ENCODE measurements at regions not wholly inside any gene's neighbourhood (a gene's known extent, or its start where the extent isn't known, plus 50 kb on each side); places are given as distances from the start of the nearest gene placed in this dataset.
"Not testable (repeated sequence)": the region's sequence is repeated elsewhere in the genome, so short reads cannot be mapped to it uniquely, and the experiment has no call there.

- DNase-seq (ENCODE audit: low spot score) = peak; percentile 20
These were observed 54.4 kb upstream of the JAK1 start for GRCh38 chr1:65020774-65021173.

GRCh38 chr1:65021795-65022194 lies 55.4 kb upstream of the JAK1 start:
- no peak for DNase-seq (ENCODE audit: low spot score)

GRCh38 chr1:65022216-65022615 lies 55.9 kb upstream of the JAK1 start:
- DNase-seq (ENCODE audit: low spot score) = no peak

GRCh38 chr1:65025794-65026193 lies 59.4 kb upstream of the JAK1 start:
- DNase-seq (ENCODE audit: low spot score) = no peak

- DNase-seq (ENCODE audit: low spot score) = no peak
These were observed 59.9 kb upstream of the JAK1 start for GRCh38 chr1:65026235-65026634.

GRCh38 chr1:65027666-65028358 lies 61.5 kb upstream of the JAK1 start:
- no peak for DNase-seq (ENCODE audit: low spot score)

- not testable (repeated sequence) for DNase-seq (ENCODE audit: low spot score)
These were observed 63.1 kb upstream of the JAK1 start for GRCh38 chr1:65029434-65029833.

- not testable (repeated sequence) for DNase-seq (ENCODE audit: low spot score)
These were observed 68.5 kb upstream of the JAK1 start for GRCh38 chr1:65034879-65035278.

- no peak for DNase-seq (ENCODE audit: low spot score)
These were observed 70.3 kb upstream of the JAK1 start for GRCh38 chr1:65036570-65037051.

- no peak for DNase-seq (ENCODE audit: low spot score)
These were observed 72.7 kb upstream of the JAK1 start for GRCh38 chr1:65039066-65039465.

- DNase-seq (ENCODE audit: low spot score) = no peak
These were observed 73.2 kb upstream of the JAK1 start for GRCh38 chr1:65039508-65039907.

GRCh38 chr1:65042467-65042866 lies 76.1 kb upstream of the JAK1 start:
- DNase-seq (ENCODE audit: low spot score) = no peak

GRCh38 chr1:65044411-65044810 lies 78.1 kb upstream of the JAK1 start:
- DNase-seq (ENCODE audit: low spot score) = no peak

GRCh38 chr1:65045022-65045817 lies 78.9 kb upstream of the JAK1 start:
- no peak for DNase-seq (ENCODE audit: low spot score)

- DNase-seq (ENCODE audit: low spot score) = no peak
These were observed 82.0 kb upstream of the JAK1 start for GRCh38 chr1:65048335-65048734.

- no peak for DNase-seq (ENCODE audit: low spot score)
These were observed 83.8 kb upstream of the JAK1 start for GRCh38 chr1:65049941-65050713.

- no peak for DNase-seq (ENCODE audit: low spot score)
These were observed 84.4 kb upstream of the JAK1 start for GRCh38 chr1:65050735-65051134.

- DNase-seq (ENCODE audit: low spot score) = no peak
These were observed 88.1 kb upstream of the JAK1 start for GRCh38 chr1:65054481-65054880.

GRCh38 chr1:65055747-65056146 lies 89.4 kb upstream of the JAK1 start:
- DNase-seq (ENCODE audit: low spot score) = no peak

- DNase-seq (ENCODE audit: low spot score) = no peak
These were observed 89.9 kb upstream of the JAK1 start for GRCh38 chr1:65056234-65056633.

- DNase-seq (ENCODE audit: low spot score) = no peak
These were observed 90.5 kb upstream of the JAK1 start for GRCh38 chr1:65056866-65057265.

- peak; percentile 47 for DNase-seq (ENCODE audit: low spot score)
These were observed 88.0 kb upstream of the AK4 start for GRCh38 chr1:65059930-65060538.

All from globus pallidus (tissue), 1 donor.